SK-N-DZ (cell line): ENCODE measurements at regions not wholly inside any gene's neighbourhood (a gene's known extent, or its start where the extent isn't known, plus 50 kb on each side); places are given as distances from the start of the nearest gene placed in this dataset.
A peak's percentile ranks its signal among the peaks of the same experiment; 100 is the strongest.
"Not testable (repeated sequence)": the region's sequence is repeated elsewhere in the genome, so short reads cannot be mapped to it uniquely, and the experiment has no call there.

Experiments
- DNase-seq: peaks from one replicate; pipeline ENCODE4 v3.0.0-alpha.2; 2015; ENCODE audit warnings: low spot score

GRCh38 chr7:49100908-49101740, 176.8 kb downstream of the CDC14C start:
- not testable (repeated sequence) for DNase-seq

GRCh38 chr7:49102411-49102810, 178.1 kb downstream of the CDC14C start:
- DNase-seq = no peak

DNA sequence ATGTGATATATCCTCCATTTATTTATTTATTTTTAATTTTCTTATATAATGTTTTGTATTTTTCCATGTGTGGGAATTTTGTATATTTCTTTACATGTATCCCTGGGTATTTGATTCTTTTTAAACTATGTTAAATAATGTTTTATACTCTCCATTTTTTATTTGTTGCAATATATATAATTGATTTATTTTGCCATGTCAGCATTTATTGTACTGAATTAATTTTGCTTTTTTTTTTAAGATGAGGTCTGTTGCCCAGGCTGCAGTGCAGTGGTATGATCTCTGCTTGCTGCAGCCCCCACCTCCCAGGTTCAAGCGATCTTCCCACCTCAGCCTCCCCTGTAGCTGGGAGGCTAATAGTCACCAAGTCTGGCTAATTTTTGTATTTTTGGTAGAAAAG, 187.4 kb downstream of the CDC14C start:
- no peak for DNase-seq

DNA sequence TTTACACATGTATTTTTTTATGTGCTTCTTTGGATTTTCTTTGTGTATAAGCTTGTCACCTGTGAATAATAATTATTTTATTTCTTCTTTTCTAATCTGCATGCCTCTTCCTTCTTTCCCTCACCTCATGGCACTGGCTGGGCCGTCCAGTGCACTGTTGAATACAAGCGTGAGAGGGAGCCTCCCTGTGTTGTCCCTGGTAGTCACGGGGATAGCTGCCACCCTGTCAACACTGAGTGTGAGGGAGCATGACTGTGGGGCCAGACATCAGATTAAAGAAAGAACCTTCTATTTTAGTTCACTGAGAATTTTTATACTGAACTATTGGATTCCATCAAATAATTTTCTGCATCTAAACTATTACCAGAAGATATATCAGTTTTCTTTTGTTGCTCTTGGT, 187.9 kb downstream of the CDC14C start:
- DNase-seq = no peak

- no peak for DNase-seq
Observed at GRCh38 chr7:49112647-49113046, 188.3 kb downstream of the CDC14C start.

- DNase-seq = no peak
Observed at GRCh38 chr7:49119706-49120105, 195.4 kb downstream of the CDC14C start.

GRCh38 chr7:49125246-49125645, 200.9 kb downstream of the CDC14C start:
- no peak for DNase-seq

DNA sequence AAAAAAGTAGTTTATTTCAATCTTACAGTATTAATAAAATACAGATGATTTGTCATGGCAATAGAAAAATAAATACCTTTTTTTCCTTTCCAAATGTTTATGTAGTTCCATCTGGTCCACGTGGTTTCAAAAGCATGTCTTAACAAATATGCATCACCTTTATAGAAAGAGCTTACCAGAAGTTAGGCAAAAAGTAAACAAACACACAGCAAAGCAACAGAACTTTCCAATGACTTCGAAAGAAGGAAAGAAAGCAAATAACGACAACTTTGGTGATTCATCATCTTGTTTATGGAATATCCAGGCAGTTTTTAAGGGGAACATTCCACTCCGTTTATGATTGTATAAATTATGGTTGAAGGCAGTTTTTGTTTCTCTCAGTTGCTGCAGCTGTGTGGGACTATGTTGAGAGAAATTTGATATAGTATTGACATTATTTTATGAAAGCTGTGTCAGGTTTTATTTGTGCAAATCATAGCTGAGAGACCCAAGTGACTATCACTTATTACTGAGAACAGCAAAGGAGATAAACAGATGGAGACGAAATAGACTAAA, 203.1 kb downstream of the CDC14C start:
- no peak for DNase-seq

DNA sequence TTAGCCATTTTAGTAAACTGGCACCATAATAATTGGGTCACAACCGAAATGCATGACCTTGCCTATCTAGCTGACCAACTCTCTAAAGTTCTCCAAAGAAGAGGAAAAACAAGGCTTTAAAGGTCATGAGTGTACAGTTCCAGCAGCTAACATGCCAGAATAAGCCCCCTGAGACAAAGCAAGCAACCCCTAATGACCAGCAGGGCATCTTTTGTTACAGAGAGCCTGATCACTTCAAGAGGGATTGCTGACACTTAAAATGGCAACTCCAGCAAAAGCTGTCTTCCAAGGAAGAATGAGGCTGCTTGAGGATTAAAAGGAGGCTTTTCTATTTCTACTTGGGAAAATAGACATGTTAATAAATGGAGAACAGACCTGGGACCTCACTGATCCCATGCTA, 213.6 kb downstream of the CDC14C start:
- no peak for DNase-seq

DNA sequence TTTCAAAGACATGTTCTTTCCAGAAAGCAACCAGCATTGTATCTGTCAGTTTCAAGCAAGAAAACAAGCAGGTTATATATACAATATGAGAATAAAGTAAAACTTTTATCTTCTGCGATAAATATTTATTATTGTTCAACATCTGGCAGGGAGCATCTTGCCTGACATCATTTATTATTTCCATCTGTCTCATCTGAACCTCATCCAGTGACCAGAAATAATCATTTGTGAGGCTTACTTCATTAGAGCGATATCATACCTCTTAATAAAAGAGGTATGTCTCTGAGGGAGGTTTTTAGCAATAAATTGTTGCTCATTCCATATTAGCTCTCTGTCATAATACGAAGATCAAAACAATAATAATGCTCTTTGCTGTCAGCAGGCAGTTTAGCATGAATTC, 226.1 kb downstream of the CDC14C start:
- no peak for DNase-seq

GRCh38 chr7:49151146-49151545, 226.8 kb downstream of the CDC14C start:
- DNase-seq = no peak

GRCh38 chr7:49158321-49158720, 234.0 kb downstream of the CDC14C start:
- DNase-seq = no peak

DNA sequence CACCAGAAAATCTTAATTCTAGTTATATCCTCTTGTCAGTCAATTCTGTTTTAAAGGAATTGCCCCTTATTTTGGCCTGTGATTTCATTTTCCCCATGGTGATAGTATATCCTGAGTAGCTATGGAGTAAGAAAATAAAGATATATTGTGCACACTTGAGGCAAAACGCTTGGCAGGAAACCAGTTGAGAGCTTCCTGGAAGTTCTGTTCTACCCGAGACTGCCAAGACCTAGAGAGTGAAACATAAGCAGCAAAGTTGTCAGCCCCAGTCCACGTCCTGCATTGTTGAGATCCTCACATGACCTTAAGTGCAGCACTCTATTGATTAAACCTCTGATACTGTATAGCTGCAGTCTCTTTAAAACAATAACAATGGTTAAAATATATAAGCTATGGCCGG, 235.2 kb downstream of the CDC14C start:
- no peak for DNase-seq

- DNase-seq = peak; percentile 1
Observed at GRCh38 chr7:49166441-49166840, 242.1 kb downstream of the CDC14C start.

DNA sequence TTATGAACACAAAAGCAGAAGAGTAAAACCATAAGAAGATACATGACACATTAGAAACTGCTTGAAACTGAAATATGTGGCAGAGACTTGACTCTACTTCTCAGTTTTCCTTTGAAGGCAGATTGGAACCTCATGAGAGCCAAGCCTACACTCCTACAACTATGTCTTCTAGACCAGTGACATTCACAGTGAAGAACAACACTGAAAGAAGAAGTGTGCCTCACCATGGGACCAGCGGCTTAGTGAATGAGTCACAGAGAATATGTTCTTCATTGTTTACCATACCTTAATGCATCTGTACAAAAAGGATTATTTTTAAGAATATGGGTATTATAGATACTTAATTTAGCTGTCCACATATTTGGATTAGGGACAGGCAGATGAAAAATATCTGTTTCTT, 248.3 kb downstream of the CDC14C start:
- no peak for DNase-seq

GRCh38 chr7:49174396-49174795, 250.0 kb downstream of the CDC14C start:
- DNase-seq = no peak

DNA sequence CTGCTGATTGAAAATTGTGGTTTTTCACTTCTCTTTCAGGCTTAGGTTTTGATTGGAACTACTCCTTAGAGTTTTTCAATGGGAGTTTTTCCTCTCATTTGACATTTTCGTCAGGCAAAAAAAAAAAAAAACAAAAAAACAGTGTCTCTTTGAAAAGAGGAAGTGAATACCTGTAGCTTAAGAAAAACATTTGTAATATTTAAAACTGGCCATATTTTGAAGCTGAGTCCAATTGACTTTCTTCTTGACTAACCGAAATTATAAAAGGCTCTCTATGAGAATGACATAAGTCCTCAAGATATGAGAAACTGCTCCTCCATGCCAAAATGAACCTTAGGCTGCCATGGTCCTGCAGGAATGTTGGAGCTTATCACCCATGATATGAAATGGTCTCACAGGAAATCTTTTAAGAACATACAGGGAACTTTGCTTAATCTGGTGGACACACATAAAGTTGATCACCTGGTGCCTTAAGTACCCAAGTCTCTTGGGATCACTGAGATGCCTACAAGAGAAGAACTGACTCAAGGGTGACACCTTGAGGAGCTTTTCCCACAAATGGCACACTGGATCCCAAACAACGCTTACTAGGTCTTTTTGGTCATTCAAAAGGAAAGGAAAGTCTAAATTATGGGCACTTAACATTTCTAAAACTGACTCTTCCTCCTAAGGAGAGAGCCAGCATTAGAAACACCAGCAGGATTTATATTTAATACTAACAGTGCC, 263.4 kb downstream of the CDC14C start:
- no peak for DNase-seq

DNA sequence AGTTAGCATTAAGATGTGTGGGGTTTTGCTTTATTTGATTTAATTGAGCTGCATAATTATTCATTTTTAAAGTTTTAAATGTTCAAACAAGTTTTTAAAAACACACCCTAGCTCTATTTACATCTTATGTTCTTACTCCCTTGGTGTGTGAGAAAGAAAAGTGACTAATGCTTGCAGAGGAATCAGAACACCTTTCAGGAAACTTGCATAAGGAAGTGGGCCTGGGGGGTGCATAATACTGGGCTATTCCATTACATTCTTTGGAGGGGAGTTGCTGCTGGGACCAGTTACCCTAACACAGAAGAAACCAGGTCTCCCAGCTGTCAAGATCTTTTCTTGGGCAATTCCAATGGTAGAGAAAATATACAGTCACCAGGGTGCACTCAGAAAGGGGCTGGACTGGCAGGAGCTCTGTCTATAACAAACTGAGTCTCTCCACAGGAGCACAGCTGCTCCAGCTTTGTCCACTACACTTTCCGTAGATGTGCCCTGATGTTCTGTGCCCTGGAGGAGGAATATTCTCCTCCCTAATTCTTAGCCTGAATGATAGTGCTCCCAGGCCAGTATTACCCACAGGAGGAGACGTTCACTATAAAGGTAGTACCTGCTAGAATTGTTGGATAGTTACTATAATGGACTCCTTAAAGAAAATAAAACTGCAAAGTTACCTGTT, 304.2 kb downstream of the CDC14C start:
- DNase-seq = no peak

DNA sequence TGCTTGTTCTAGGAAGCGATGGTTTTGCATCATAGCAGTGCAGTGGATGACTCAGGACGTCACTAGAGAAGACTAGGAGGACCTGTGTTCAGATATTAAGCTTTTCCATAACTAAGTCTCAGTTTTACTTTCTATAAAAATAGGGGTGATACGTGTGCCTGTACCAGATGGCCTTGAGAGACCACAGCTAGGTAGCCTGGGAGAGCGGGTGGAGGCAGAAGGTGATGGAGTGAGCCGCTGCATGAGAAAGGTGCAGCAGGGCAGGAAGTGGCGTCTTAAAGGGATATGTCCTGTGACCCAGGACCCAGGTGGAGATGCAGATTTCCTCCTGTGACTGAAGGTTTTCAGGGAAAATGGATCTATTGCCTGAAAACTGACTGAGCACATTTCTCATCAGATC, 304.9 kb downstream of the CDC14C start:
- no peak for DNase-seq

DNA sequence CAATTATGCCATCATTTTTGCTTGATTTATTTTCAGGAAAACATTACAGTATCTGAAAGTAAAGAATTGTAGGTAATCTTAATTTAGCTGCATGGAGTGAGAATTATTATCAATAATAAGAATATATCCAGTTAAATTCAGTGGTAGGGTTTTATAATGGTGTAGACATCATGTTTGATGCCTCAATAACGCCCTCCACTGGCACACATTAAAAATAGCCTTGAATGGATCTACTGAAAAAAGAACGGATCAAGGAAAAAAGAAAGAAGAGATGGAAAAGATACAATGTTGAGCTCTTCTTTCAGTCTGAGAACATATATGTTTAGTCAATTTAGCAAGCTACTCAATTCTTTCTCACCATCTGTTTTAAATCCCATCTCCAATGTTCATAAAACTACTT, 319.2 kb downstream of the CDC14C start:
- DNase-seq = no peak

DNA sequence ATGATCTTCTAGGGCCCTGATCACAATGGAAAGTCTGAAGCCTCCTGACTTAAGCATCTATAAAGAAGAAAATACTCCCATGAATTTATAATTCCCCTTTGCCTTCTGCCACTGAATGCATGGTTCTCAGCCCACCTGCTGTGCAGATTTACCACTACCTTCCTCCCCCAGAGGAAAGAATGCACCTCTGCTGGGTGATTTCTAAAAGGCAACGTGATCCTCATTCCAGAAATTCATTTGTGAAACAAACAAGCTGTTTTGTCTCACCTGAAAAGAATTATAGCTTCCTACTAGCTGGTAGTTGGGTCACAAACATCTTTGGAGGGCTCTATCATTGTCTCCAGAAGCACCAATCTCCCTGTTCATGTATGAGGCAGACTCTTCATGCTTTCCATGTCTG, 320.2 kb downstream of the CDC14C start:
- DNase-seq = no peak

GRCh38 chr7:49245062-49245461, 320.7 kb downstream of the CDC14C start:
- DNase-seq = no peak
